Ishikawa (cell line): ENCODE measurements at regions not wholly inside any gene's neighbourhood (a gene's known extent, or its start where the extent isn't known, plus 50 kb on each side); places are given as distances from the start of the nearest gene placed in this dataset.

Experiments used
- CEBPB ChIP-seq: IDR thresholded peaks from 2 replicates; pipeline ENCODE4 v1.6.1; 2012
- CREB1 ChIP-seq: IDR thresholded peaks from 2 replicates; pipeline ENCODE4 v1.6.1; 2012; ENCODE audit warnings: low read depth
- EGR1 ChIP-seq: IDR thresholded peaks from 2 replicates; pipeline ENCODE4 v1.6.1; 2012
- EP300 ChIP-seq: IDR thresholded peaks from 2 replicates; pipeline ENCODE4 v1.6.1; 2012; ENCODE audit warnings: borderline replicate concordance
- FOXM1 ChIP-seq: IDR thresholded peaks from 2 replicates; pipeline ENCODE4 v1.6.1; 2012; ENCODE audit warnings: low read depth, borderline replicate concordance
- RAD21 ChIP-seq: IDR thresholded peaks from 2 replicates; pipeline ENCODE4 v1.6.1; 2012; ENCODE audit warnings: low read depth
- TAF1 ChIP-seq: IDR thresholded peaks from 2 replicates; pipeline ENCODE4 v1.6.1; 2012; ENCODE audit warnings: low read depth, mild to moderate bottlenecking
- YY1 ChIP-seq: IDR thresholded peaks from 2 replicates; pipeline ENCODE4 v1.6.1; 2012; ENCODE audit warnings: low read depth
- ZBTB7A ChIP-seq: IDR thresholded peaks from 2 replicates; pipeline ENCODE4 v1.6.1; 2012; ENCODE audit warnings: low read depth
- TF ChIP-seq, protein P1 (sequence below): IDR thresholded peaks from 2 replicates; pipeline ENCODE4 v1.6.1; 2012
- TF ChIP-seq, protein P2 (sequence below): IDR thresholded peaks from 2 replicates; pipeline ENCODE4 v1.6.1; 2012; ENCODE audit warnings: low read depth, mild to moderate bottlenecking
- TF ChIP-seq, protein P3 (sequence below): IDR thresholded peaks from 2 replicates; pipeline ENCODE4 v1.6.1; 2012

DNA sequence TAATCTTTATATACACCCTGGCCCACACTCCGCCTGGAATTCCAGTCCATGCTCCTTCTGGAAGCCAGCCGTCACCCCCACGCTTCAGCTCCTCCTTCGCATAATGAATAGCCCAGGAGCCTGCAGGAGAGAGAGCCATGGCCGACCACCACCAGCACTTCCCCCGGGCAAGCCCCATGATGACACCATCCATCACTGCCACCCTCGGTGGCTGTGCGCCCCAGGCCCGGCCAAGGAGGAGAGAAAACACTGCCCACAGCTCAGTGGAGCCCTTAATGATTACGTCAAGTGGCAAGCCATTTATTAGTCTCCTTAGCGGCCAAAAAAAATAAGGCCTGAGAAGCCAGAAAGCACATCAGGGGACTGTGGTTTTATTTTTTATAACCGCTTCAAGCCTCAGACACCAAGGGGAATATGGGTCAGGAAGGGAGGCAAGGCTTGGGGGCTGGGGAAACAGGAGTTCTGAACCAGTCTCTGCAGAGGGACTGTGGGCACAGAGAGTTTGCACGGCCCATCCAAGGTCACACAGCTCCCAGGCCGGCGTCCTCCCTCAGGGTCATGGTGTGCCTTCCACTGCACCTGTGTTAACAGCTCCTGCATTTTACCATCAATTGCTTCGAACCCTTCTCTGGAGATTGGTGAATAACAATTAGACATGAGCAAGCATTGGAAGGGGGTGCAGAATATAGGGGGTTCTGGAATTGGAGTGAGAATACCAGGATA, 134.3 kb downstream of the MN1 start:
- no peak for TF ChIP-seq CEBPB
- no peak for TF ChIP-seq CREB1
- no peak for TF ChIP-seq EGR1
- no peak for TF ChIP-seq TAF1
- TF ChIP-seq ZBTB7A = no peak
- TF ChIP-seq, protein P1, sequence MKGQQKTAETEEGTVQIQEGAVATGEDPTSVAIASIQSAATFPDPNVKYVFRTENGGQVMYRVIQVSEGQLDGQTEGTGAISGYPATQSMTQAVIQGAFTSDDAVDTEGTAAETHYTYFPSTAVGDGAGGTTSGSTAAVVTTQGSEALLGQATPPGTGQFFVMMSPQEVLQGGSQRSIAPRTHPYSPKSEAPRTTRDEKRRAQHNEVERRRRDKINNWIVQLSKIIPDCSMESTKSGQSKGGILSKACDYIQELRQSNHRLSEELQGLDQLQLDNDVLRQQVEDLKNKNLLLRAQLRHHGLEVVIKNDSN = no peak
- TF ChIP-seq YY1 = no peak
- no peak for TF ChIP-seq EP300
- no peak for TF ChIP-seq FOXM1
- no peak for TF ChIP-seq RAD21
- TF ChIP-seq, protein P2, sequence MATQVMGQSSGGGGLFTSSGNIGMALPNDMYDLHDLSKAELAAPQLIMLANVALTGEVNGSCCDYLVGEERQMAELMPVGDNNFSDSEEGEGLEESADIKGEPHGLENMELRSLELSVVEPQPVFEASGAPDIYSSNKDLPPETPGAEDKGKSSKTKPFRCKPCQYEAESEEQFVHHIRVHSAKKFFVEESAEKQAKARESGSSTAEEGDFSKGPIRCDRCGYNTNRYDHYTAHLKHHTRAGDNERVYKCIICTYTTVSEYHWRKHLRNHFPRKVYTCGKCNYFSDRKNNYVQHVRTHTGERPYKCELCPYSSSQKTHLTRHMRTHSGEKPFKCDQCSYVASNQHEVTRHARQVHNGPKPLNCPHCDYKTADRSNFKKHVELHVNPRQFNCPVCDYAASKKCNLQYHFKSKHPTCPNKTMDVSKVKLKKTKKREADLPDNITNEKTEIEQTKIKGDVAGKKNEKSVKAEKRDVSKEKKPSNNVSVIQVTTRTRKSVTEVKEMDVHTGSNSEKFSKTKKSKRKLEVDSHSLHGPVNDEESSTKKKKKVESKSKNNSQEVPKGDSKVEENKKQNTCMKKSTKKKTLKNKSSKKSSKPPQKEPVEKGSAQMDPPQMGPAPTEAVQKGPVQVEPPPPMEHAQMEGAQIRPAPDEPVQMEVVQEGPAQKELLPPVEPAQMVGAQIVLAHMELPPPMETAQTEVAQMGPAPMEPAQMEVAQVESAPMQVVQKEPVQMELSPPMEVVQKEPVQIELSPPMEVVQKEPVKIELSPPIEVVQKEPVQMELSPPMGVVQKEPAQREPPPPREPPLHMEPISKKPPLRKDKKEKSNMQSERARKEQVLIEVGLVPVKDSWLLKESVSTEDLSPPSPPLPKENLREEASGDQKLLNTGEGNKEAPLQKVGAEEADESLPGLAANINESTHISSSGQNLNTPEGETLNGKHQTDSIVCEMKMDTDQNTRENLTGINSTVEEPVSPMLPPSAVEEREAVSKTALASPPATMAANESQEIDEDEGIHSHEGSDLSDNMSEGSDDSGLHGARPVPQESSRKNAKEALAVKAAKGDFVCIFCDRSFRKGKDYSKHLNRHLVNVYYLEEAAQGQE = no peak
- TF ChIP-seq, protein P3, sequence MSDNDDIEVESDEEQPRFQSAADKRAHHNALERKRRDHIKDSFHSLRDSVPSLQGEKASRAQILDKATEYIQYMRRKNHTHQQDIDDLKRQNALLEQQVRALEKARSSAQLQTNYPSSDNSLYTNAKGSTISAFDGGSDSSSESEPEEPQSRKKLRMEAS = no peak
